ENCODE measurements at regions not wholly inside any gene's neighbourhood (a gene's known extent, or its start where the extent isn't known, plus 50 kb on each side); places are given as distances from the start of the nearest gene placed in this dataset.
A peak's percentile ranks its signal among the peaks of the same experiment; 100 is the strongest.

DNA sequence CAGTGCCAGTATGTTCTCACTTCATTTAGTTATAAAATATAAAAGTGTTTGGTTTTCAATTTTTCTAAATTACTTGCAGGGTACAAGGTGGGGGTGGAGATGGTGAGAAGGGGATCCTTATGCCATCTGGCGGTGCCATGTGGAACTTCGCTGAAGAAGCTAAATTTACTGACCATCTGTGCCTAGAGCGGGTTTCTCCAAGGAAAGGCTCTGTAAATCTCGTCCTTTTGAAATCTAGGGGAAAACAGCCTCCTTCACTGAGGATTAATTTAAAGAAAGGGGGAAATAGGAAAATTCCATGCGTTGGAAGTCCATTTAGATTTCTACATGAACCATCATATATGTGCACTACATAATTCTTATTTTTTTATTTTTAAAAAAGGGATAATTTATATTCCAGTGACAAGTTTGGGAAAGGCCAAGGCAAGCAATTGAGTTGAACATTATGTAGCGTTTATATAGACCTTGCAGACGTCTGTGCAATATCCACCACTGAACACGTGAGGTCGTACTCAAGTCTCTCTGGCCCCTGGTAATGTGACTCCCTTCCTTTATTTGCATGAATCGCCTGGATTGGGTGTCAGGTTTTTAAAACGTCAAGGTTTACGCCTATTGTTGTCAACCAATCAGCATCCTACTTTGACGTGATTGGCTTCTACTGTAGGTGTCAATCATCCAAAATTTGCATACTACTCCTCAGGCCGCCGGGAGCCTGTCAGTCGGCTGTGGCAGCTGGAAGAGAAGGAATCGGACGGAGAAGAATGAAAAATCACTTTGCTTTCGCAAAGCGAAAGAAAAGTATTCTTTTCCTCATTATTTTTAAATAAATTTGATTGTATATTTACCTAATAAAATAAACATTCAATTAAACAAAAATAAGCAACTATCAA is 297.1 kb upstream of the NFE2L3 start:
- DNase-seq (peak; percentile 71 to 85 (median 78)), ATAC-seq (peak; percentile 66)
- Histone ChIP-seq H3K9me3 (no peaks in the 10 kb centered on the region), H3K4me3 (no peak overlapping the region), H3K4me1 (ENCODE audit: low read depth) (peaks cover 36% of the 10 kb centered on the region), H3K36me3 (ENCODE audit: low read depth) (no peaks in the 10 kb centered on the region)
- intact Hi-C loops (cut with DNase I, micrococcal nuclease) = loop anchor here (5.0 to 10.0 kb wide), 4 partner anchors 288 to 1312 kb away; partner anchors contain the start of gene HOXA9 (in 1 of the 2)
- TF ChIP-seq, protein P1, sequence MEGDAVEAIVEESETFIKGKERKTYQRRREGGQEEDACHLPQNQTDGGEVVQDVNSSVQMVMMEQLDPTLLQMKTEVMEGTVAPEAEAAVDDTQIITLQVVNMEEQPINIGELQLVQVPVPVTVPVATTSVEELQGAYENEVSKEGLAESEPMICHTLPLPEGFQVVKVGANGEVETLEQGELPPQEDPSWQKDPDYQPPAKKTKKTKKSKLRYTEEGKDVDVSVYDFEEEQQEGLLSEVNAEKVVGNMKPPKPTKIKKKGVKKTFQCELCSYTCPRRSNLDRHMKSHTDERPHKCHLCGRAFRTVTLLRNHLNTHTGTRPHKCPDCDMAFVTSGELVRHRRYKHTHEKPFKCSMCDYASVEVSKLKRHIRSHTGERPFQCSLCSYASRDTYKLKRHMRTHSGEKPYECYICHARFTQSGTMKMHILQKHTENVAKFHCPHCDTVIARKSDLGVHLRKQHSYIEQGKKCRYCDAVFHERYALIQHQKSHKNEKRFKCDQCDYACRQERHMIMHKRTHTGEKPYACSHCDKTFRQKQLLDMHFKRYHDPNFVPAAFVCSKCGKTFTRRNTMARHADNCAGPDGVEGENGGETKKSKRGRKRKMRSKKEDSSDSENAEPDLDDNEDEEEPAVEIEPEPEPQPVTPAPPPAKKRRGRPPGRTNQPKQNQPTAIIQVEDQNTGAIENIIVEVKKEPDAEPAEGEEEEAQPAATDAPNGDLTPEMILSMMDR (IDR thresholded peaks at IDR 0.05) = peak; percentile 52

DNA sequence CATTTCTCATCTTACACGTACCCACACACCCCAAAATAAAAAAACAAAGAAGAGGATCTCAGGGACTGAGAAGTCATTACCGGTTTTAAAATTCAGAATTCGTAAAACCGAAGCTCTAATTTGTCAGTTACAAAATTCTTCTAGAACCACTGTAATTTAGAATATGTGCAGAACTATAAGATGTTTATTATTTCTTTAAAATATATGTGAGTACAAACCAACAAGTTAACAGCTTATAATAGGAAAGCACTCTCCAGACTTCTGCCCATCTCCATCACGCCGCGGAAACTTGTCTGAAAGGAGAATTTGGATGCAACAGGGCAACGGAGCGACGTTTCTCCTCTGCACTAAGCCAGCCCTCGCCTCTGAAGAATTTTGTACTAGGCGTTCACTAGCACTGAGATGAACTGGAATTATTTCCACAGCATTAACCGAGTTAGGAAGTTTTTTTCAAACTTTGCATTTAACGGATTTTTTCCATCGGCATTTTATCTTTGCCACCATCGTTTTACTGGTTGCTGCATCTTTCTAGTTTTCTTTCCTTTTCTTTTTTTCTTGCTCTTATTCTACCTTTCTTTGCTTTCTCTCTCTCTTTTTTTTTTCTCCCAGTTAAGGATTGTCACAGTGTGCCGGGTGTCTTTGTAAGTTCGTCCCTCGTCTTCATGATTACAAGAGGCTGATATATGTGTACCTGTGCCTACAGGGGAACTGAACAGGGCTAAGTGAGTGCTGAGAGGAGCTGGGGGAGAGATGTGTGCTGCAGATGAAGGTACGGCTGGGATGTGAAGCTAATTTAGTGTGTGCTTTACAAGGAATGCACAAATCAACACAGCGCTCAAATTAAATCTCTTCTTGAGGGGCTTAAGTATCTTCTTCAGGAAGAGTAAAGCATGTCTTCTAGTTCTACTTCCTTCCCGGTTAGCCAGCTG is 295.9 kb upstream of the NFE2L3 start:
- ATAC-seq (no peak), DNase-seq (peak in 1 of 3 donors; percentile 50)
- TF ChIP-seq, protein P1 (IDR thresholded peaks at IDR 0.05) = no peak
- Histone ChIP-seq H3K4me3 (no peak overlapping the region), H3K4me1 (ENCODE audit: low read depth) (peaks cover 31% of the 10 kb centered on the region), H3K9me3 (no peaks in the 10 kb centered on the region), H3K36me3 (ENCODE audit: low read depth) (no peaks in the 10 kb centered on the region)
- intact Hi-C loops (cut with DNase I, micrococcal nuclease) = loop anchor here in 1 of 2 donors (5.0 to 10.0 kb wide), 2 partner anchors 601 to 1311 kb away; partner anchors contain the start of gene HOXA9

DNA sequence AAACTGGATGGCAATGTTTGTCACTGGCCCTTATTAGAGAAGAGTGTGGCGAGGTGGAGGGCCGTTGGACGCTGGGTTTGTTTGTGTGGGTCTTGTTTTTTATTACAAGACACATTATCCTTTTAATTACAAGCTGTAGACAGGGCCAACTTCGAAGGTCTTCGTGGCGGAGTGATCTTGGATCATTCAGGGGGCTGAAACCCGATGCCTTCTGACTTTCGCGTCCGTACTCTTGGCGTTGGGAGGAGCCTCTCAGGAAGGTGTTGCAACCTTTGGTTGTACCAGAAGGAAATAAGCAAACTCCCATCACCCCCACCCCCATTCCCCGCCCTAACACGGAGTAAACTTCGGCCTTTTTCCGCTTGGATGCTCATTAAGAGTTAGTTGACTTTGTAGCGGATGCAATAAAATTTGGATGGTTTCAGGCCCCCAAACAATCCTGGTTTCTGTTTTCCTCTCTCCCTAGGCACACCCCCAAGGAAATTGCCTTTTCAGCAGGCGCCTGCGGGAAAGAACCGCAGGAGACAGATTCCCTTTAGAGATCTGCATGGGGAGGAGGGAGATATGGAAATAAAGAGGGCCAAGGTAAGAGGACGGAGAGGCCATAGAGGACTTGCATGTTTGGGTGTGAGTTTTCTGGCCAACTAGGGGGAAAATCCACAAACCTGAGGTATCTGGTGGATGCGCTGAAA is 294.5 kb upstream of the NFE2L3 start:
- intact Hi-C loops (cut with DNase I, micrococcal nuclease) = loop anchor here in 1 of 2 donors (5.0 to 10.0 kb wide), 2 partner anchors 603 to 1310 kb away; partner anchors contain the start of gene HOXA9
- ATAC-seq = peak; percentile 55

DNA sequence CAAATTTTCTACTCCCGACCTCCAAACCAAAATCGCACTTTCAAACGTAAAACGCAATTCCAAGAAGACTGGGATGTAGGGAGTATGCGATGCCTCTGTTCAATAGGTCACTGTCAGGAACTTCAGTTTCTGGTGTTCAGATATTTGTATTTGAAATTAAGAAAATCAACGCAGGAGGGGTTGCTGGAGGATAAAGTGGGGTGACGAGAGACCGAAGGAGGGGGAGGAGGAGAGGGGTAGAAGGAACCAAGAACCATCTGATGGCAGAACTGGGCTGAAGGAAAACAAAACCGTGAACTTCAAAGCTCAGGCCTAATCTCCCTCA is 293.8 kb upstream of the NFE2L3 start:
- no peak for ATAC-seq
- Histone ChIP-seq H3K9me3 (no peaks in the 10 kb centered on the region), H3K36me3 (ENCODE audit: low read depth) (no peaks in the 10 kb centered on the region), H3K4me3 (no peak overlapping the region), H3K4me1 (ENCODE audit: low read depth) (peaks cover 27% of the 10 kb centered on the region)
- TF ChIP-seq, protein P1 (IDR thresholded peaks at IDR 0.05) = no peak
- DNase-seq = no peak
- intact Hi-C loops (cut with DNase I, micrococcal nuclease) = loop anchor here in 1 of 2 donors (5.0 to 10.0 kb wide), 2 partner anchors 603 to 1309 kb away; partner anchors contain the start of gene HOXA9

More for the DNA sequence above, 294.5 kb upstream of the NFE2L3 start:
- Histone ChIP-seq H3K9me3 (no peaks in the 10 kb centered on the region), H3K4me1 (ENCODE audit: low read depth) (peaks cover 25% of the 10 kb centered on the region), H3K4me3 (no peak overlapping the region), H3K36me3 (ENCODE audit: low read depth) (no peaks in the 10 kb centered on the region)
- peak; percentile 74 to 87 (median 78) for DNase-seq
- TF ChIP-seq, protein P1 (IDR thresholded peaks at IDR 0.05) = no peak
